ENCODE measurements at regions not wholly inside any gene's neighbourhood (a gene's known extent, or its start where the extent isn't known, plus 50 kb on each side); places are given as distances from the start of the nearest gene placed in this dataset.

DNA sequence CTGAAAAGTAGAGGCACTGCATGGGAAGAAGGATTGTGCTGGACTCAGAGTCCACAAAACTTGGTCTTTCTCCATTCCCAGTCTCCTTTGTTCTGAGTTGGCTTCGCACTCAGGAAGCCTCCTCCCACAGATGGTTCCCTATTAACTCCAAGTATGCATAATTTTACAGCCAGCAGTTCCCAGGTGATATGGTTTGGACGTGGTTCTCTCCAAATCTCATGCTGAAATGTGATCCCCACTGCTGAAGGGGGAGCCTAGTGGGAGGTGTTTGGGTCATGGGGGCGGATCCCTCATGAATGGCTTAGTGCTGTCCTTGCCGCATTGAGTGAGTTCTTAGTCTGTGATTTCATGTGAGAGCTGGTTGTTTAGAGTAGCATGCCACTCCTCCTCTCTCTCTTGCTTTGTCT is 86.6 kb downstream of the FEM1C start:
- no peak for TF ChIP-seq GATA3 (IDR thresholded peaks at IDR 0.05; ENCODE audit: low read depth, low read length)
- no peak for TF ChIP-seq GATA2 (IDR thresholded peaks at IDR 0.05; ENCODE audit: low read depth, low read length)

All from SH-SY5Y (cell line).